ENCODE measurements at regions not wholly inside any gene's neighbourhood (a gene's known extent, or its start where the extent isn't known, plus 50 kb on each side); places are given as distances from the start of the nearest gene placed in this dataset.

DNA sequence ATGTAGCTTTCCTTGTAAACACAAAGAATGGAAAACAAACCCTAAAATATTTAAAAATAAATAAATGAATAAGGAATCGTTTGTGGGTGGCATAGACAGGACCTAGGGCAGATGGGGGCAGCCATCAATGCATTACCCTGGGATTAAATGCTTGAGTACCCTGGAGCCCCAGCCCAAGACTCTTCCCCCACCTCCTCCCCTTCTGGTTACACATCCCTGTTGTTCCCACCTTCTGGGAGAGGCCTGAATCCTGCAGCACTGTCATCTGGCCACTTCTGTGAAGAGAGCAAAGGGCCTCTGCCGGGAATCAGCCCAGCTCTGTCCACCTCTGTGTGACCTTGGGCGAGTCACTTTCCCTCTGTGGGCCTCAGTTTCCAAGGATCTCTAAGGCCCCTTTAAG lies 61.6 kb upstream of the COL13A1 start:
- DNase-seq (ENCODE audit: low read depth), result no peak

DNA sequence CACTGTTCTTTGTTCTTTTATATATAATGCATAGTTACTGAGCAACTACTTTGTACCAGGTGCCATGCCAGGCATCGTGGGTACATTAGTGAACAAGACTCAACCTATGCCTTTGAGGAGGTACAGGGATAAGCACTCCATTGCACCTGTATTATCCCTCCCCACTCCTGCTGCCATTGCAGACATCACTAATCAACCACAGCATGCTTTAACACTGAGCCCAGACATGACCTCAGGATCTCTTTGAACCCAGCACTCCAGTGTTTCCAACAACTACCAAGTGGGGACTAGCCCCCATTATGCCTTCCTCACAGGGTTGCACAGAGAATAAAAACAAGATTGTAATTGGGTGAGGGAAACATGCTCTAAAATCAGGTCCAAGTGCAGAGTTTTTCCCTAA lies 60.5 kb upstream of the COL13A1 start:
- DNase-seq (ENCODE audit: low read depth), result no peak

DNA sequence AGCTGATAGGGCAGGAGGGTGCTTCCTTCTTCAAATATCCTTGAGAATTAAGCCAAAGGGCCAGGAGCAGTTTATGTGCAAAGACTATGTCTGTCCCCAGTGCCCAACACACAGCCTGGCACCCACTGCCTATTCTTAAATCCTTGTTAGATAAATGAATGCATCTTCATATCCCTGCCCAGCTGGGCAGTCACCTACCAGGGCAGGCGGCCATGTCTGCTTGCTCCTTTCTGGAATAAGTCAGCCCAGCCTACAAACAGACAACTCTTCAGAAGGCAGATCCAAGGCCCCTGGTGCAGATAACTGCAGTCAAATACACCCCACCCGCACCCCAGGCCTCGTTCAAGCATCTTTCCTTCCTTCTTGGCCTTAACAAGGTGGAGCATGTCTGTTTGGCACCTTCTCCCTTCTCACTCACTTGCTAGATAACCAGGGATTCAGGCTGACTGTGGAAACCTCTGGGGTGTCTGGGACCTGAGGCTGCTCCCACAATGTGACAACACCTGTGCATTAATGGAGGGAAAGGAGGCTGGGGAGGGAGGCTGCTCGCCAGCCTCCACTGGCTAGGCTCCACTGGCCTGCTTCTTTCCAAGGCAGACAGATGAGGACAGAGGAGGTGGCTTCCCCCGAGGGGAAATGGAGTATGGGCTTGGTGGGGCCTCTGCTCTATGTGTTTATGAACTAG lies 59.9 kb upstream of the COL13A1 start:
- no peak for DNase-seq (ENCODE audit: low read depth)

DNA sequence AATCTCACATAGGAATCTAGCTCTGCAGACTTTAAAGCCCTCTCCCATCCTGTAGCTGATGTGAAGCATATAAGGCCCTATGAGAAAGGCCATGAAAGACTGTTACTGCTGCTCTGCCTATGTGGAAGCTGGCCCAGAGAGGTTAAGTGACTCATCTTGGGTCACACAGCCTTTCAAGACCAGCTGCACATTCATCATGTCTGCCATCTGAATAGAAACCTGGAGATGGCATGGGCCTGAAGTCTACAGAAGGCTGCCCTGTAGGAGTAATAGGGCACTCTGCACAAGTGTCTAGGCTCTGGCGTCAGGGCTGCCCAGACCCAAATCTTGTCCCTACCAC lies 59.4 kb upstream of the COL13A1 start:
- no peak for DNase-seq (ENCODE audit: low read depth)

DNA sequence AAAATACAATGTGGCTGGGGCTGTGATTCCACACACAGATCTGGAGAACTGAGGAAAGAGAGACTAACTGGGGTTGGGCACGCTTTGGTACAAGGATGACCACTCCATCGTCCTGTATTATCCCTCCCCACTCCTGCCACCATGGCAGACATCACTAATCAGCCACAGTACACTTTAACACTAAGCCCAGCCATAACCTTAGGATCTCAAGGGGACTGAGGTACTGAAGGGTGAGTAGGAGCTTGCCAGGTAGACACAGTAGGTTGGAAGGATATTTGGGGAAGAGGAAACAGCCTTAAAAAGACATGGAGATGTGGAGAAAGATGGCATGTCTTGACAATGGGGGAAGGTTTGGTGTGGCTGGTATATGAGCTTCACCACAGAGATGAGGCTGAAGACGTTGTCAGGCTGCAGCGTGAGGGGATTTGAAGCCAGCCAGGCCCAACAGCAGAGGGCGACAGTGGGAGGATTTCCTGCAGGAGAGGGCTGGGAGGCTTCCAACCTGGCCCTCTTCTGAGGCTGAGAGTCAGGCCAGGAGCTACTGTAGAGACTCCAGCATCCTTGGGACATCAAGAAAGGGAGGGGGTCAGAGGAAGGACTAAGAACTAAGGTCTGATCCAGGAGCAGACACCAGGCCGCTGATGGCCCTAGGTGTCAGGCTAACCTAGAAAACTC lies 58.6 kb upstream of the COL13A1 start:
- DNase-seq (ENCODE audit: low read depth), result peak; percentile 13

DNA sequence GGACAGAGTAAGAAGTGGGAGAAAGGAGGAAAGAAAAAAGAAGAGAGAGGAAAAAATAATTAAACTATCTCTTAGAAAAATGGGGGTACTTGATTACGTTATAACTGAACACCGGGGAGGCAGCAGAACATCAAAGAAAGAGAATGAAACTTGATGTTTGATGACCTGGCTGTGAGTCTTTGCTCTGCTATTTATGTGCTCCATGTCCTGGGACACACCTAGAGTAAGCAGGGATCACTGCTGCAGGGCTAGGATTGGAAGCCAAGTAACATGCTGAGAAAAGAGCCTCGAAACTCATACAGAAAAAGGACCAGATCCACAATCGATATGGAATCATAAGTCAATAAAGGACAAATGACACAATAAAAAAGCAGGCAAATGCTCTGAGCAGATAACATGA lies 56.7 kb upstream of the COL13A1 start:
- DNase-seq (ENCODE audit: low read depth), result no peak

DNA sequence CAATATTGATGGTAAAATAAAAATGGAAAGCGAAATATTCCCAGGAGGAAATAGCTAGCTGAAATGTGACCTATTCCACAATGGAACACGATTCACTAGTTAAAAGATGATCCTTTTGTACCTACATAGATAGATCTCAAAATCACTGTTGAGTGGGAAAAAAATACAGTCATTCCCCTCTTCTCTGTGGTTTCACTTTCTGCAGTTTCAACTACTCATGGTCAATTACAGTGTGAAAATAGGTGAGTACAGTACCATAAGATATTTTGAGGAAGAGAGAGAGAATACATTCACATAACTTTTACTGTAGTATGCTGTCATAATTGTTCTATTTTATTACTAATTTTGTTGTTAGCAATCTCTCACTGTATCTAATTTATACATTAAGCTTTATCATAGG lies 56.0 kb upstream of the COL13A1 start:
- no peak for DNase-seq (ENCODE audit: low read depth)

DNA sequence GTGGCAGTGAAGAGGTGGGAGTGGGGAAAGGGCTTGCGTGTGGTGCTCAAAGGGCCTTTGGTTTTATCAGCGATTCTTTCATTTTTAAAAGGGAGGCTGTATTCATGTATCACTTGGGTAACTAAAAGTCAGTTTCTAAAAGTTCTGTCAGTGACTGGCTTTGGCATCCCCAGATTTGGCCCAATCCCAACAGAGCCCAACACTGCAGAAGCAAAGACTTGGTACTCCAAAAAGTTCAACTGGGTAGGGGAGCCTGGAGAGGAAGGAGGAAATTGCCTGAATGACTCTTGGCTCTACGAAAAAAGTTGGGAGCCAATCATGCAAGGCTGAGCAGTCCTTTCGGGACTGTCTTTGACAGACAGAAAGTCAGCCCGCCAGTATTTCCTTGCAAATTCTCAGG lies 54.5 kb upstream of the COL13A1 start:
- DNase-seq (ENCODE audit: low read depth), result no peak

DNA sequence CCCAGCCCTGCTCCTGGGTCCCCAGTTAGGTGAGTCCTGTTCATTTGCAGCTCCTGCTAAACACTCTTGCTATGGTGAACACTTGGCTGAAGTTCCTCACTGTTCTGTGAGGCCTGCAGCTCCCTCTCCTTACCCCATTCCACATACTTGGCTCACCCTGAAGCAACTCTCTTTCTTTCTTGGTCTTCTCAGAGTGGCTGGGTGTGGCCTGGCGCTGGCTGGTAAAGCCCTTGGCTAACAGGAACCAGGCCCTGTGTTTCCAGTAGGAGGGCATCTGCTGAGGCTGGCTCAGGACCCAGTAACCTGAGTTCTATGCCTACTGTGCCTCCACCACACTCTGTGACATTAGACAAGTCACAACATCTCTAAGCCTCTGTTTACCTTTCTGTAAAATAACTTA lies 53.1 kb upstream of the COL13A1 start:
- DNase-seq (ENCODE audit: low read depth), result no peak

DNA sequence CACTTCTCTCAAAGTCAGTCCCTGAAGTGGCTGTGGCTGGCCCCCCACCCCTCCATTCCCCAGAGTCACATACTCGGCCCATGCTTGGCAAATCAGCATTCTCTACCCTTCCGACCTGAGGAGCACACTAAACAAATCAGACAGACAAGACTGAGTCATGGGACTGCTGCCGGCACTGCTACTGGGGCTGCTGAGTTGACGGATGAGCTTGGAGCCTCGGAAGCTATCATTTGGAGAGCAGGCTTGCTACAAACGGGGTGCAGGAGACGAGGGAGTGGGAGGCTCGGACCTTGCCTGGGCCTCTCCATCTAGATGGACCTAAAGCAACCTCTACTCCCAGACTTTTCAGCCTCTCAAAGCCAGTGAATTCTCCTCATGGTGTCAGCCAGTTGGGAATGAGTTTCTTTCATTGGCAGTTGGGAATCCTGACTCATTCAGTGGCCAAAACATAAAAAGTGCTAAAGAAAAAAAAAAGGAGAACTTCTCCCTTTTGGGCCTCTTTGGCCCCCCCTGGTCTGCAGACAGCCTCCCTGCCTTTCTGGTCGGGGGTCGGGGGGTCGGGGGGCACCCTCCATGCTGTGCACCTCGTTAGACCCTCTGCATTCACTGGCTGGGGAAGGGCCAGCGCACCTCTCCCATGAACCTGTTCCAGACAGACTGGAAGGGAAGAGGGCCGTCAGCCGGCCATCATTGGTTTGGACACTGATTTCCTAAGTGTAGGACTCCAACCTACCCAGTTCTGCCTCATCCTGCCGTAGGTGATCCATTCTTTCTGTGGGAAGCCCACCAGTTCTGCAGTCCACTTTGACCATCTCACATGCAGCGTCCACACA lies 52.3 kb upstream of the COL13A1 start:
- DNase-seq (ENCODE audit: low read depth), result no peak

DNA sequence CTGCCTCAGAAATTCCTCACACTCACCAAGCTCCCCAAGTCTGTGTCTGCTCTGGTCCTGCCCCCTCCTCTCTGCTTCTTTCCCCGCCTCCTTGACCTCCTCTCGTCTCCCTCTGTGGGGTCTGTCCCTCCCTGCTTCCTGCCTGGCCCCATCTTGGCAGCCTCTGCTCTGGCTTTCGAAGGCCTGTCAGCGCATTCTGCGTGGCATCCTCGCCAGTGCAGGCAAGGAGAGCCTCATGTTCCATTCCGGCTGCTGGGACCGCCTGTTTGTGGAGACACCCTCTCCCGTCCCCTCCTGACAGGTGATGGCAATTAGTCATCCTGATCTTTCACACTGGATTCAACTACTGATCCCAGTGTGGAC lies 51.7 kb upstream of the COL13A1 start:
- DNase-seq (ENCODE audit: low read depth), result no peak

DNA sequence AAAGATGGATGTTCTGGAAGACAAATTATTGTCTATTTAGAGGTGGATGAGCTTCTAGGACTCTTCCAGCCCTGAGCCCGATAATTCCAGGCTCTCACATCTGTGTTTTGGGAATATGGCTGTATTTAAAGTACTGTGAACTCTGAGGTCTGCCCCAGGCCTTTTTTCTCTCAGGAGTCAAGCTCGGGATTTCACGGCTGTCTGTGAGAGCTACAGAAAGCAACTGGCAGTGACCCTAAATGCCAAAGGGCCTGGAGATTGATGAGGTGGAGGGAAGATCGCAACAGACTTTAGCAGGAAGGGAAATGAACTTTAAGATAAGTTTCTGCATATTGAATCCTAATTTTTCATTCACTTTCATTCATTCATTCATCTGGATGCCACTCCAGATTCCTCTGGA lies 51.0 kb upstream of the COL13A1 start:
- DNase-seq (ENCODE audit: low read depth), result no peak

DNA sequence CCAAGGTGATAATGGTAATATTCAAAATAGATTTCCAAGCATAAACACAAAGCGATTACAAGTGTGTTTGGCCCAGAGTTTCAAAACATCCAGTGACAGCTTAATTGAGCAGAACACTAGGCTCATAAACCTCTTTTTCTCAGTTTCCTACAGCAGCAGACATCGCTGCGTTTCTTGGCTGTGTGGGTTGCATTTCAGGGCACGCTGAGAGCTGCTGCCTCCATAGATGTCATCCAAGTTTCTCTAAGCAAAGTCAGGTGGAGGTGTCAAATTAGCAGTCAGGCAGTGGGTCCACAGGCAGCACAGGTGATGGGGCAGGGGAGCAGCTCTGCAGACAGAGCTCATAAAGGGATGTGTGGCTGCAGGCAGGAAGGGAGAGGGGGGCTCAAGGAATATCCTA lies 50.5 kb upstream of the COL13A1 start:
- DNase-seq (ENCODE audit: low read depth), result no peak
